ENCODE measurements at regions not wholly inside any gene's neighbourhood (a gene's known extent, or its start where the extent isn't known, plus 50 kb on each side); places are given as distances from the start of the nearest gene placed in this dataset.

DNA sequence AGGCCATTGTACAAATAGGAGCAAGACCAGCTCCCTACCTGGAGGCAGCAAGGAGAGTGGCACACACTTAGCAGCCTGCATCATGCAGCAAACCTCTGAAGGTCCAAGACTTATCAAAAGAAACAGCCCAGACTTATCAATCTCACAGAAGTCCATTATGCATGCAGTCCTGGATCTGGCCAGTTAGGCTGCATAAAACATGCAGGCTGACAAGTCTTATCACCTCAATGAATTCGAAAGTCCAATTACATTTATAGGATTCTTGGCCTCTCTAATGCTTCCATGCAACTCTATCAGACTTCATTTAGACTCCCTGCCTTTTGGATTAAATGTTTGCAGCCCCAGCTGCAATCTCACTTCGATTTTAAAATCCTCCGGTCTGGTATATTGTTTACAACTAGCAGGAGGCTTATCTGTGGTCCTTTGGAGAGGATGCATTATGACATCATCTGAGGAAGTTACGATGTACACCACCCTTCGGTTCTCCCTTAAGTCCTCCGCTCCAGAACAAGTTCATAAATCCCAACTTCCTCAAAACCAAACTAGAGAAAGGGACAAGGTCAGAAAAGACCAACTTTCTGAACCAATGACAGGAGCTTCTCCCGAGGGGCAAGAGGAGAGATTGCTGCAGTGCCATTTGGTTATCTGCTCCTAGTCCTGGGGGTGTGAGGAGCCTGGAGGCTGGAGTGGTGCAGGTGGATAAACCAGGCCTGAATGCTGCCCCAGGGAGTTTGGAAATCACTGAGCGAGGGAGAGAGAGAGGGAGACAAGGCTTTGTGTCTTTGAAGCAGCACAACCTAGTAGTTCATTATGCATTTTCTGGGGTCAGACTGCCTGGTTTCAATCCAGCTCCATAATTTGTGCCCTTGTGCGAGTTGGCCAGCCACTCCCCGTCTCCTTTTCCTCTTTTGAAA is 313.9 kb downstream of the TLE1 start:
- no peak for DNase-seq (ENCODE audit: low spot score in 2 of 2)
- Mint-ChIP-seq H3K36me3 (ENCODE audit: insufficient read depth) (no peaks in the 10 kb centered on the region), H3K27me3 (no peaks in the 10 kb centered on the region), H3K4me3 (no peak overlapping the region), H3K27ac (ENCODE audit: low read depth) (no peak overlapping the region), H3K9me3 (peaks cover 26% of the 10 kb centered on the region), H3K4me1 (no peaks in the 10 kb centered on the region)
- ATAC-seq (replicated peaks; ENCODE audit: extremely low read depth, poor library complexity, severe bottlenecking): no peak

DNA sequence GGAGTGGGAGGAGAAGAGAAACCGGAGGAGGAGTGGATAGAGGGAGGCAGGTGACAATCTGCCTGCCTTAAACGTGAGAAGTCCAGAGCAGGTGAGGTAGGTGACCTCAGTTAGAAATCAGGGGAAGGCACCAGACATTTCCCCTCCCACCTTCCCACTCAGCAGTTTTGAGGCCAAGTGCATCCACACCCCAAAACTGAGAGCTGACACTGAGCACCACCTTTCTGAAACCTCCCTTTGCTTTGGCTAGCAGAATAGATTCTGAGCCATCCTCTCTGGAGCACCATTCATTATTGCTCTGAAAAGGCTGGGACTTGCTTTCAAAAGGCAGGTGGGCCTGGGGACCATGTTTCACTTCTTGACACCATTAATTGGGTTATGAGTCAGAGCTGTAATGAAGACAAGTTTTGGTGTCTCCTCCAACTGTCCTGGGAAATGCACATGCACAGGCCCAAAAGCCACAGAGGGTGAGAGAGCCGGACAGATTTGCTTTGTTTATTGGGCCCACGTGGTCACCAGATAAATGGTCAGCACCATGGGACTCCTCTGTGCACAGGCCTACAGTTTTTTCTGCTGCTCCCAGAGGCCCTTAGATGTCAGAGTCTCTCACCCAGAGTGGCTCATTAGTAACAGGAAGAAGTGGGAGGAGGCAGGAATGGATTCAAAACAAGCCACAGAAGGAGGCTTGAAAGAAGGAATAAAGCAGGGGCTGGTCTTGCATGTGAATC is 314.7 kb downstream of the TLE1 start:
- H3K4me1 Mint-ChIP-seq: no peaks in the 10 kb centered on the region
- no peak for DNase-seq (ENCODE audit: low spot score in 2 of 2)

GRCh38 chr9:81373294-81373693 is 316.1 kb downstream of the TLE1 start:
- Mint-ChIP-seq H3K27ac (ENCODE audit: low read depth) (no peak overlapping the region), H3K9me3 (peaks cover 24% of the 10 kb centered on the region), H3K27me3 (no peaks in the 10 kb centered on the region), H3K4me1 (no peaks in the 10 kb centered on the region), H3K36me3 (ENCODE audit: insufficient read depth) (no peaks in the 10 kb centered on the region), H3K4me3 (no peak overlapping the region)
- ATAC-seq (replicated peaks; ENCODE audit: extremely low read depth, poor library complexity, severe bottlenecking): no peak
- DNase-seq (ENCODE audit: low spot score in 2 of 2): no peak

More for the DNA sequence above, 314.7 kb downstream of the TLE1 start:
- H3K4me3 Mint-ChIP-seq: no peak overlapping the region
- no peak for ATAC-seq (replicated peaks; ENCODE audit: extremely low read depth, poor library complexity, severe bottlenecking)
- no peaks in the 10 kb centered on the region for H3K27me3 Mint-ChIP-seq
- peaks cover 24% of the 10 kb centered on the region for H3K9me3 Mint-ChIP-seq
- H3K27ac Mint-ChIP-seq (ENCODE audit: low read depth): no peak overlapping the region
- no peaks in the 10 kb centered on the region for H3K36me3 Mint-ChIP-seq (ENCODE audit: insufficient read depth)

DNA sequence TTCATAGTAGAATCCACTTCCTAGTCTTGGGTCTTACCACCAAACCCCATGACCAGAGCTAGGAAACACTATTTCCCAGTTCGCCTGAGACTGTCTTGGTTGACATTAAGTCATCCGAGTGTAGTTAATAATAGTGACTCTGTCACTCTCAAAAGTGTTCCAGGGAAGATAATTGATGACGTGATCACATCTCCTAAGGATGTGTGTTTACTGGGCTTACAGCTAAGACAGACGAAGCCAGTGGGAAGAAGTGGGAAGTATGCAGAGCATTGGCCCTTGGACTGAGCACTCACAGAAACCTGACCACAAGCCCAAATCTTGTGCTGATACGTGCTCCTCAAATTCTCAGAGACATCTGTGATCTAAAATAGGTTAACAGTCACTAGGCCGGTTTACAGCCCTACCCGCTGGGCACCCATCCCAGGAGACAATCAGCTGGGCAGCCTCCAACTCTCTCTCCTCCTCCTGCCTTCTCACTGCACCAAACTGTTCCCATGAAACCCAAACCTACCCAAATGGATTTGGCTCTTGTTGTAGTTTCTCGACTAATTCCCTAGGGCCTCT is 316.6 kb downstream of the TLE1 start:
- DNase-seq (ENCODE audit: low spot score in 2 of 2) (no peak), ATAC-seq (replicated peaks; ENCODE audit: extremely low read depth, poor library complexity, severe bottlenecking) (no peak)
- Mint-ChIP-seq H3K4me3 (no peak overlapping the region), H3K27ac (ENCODE audit: low read depth) (no peak overlapping the region), H3K9me3 (peaks cover 28% of the 10 kb centered on the region), H3K27me3 (no peaks in the 10 kb centered on the region), H3K4me1 (no peaks in the 10 kb centered on the region), H3K36me3 (ENCODE audit: insufficient read depth) (no peaks in the 10 kb centered on the region)

DNA sequence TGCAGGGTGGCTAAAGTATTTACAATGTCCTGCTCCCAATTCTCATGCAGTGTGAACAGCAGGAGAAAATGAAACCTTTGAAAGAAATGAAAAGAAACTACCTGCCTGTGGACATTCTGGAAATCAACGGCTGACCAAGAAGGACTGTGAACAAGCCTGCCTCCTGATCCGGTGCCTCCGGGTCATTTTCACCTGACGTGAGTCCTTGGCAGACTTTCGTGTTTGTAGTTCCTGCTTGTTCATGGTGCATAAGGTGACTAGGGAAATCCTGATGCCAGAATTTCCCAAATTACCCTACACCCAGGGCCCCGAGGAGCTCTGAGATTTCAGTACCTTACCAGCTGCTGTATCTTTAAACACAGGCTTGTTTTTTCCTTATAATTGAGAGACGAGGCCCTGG is 317.5 kb downstream of the TLE1 start:
- Mint-ChIP-seq H3K4me3 (no peak overlapping the region), H3K27me3 (no peaks in the 10 kb centered on the region)

GRCh38 chr9:81370650-81371049 is 318.7 kb downstream of the TLE1 start:
- Mint-ChIP-seq H3K4me3 (no peak overlapping the region), H3K27me3 (no peaks in the 10 kb centered on the region), H3K4me1 (no peaks in the 10 kb centered on the region), H3K27ac (ENCODE audit: low read depth) (no peak overlapping the region), H3K36me3 (ENCODE audit: insufficient read depth) (no peaks in the 10 kb centered on the region), H3K9me3 (peaks cover 29% of the 10 kb centered on the region)
- no peak for ATAC-seq (replicated peaks; ENCODE audit: extremely low read depth, poor library complexity, severe bottlenecking)
- no peak for DNase-seq (ENCODE audit: low spot score in 2 of 2)

More for the DNA sequence above, 317.5 kb downstream of the TLE1 start:
- Mint-ChIP-seq H3K27ac (ENCODE audit: low read depth) (no peak overlapping the region), H3K4me1 (no peaks in the 10 kb centered on the region), H3K36me3 (ENCODE audit: insufficient read depth) (no peaks in the 10 kb centered on the region), H3K9me3 (peaks cover 29% of the 10 kb centered on the region)
- no peak for DNase-seq (ENCODE audit: low spot score in 2 of 2)
- ATAC-seq (replicated peaks; ENCODE audit: extremely low read depth, poor library complexity, severe bottlenecking): no peak

DNA sequence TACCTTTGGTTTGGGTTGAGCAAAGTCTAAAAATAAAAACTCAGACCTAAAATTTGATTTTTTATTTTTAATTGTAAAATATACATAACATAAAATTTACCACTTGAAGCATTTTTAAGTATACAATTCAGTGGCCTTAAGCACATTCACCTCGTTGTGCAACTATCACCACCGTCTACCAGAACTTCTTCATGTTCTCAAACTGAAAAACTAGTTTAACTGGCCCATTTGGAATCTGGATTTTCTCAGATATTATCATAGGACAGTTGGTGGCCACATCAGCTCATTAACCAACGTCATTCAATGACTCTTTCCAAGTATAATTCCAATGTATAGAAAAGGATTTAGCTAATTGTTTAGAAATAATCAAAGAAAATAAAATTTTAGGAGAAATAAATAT is 319.3 kb downstream of the TLE1 start:
- ATAC-seq (replicated peaks; ENCODE audit: extremely low read depth, poor library complexity, severe bottlenecking): no peak
- Mint-ChIP-seq H3K27me3 (no peaks in the 10 kb centered on the region), H3K36me3 (ENCODE audit: insufficient read depth) (no peaks in the 10 kb centered on the region)

DNA sequence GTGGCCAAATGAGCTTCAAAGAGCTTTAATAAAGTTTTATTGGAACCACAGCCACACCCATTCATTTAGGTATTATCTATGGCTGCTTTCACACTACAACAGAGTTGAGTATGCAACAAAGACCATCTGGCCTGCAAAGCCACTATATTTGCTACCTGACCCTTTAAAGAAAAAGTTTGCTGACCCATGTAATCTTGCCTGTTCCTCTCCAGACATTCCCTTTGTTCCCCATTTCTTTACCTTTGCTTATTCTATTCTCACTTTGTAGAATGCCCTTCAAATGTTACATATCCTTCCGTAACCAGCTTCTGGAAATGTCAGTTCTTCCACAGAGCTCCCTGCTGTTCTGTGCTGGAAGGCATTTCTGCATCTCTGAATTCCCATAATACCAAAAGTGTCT is 320.2 kb downstream of the TLE1 start:
- Mint-ChIP-seq H3K4me1 (no peaks in the 10 kb centered on the region), H3K4me3 (no peak overlapping the region), H3K9me3 (peaks cover 33% of the 10 kb centered on the region), H3K27ac (ENCODE audit: low read depth) (no peak overlapping the region), H3K36me3 (ENCODE audit: insufficient read depth) (no peaks in the 10 kb centered on the region), H3K27me3 (no peaks in the 10 kb centered on the region)
- DNase-seq (ENCODE audit: low spot score in 2 of 2) (no peak), ATAC-seq (replicated peaks; ENCODE audit: extremely low read depth, poor library complexity, severe bottlenecking) (no peak)

More for the DNA sequence above, 319.3 kb downstream of the TLE1 start:
- peaks cover 29% of the 10 kb centered on the region for H3K9me3 Mint-ChIP-seq
- H3K4me3 Mint-ChIP-seq: no peak overlapping the region
- DNase-seq (ENCODE audit: low spot score in 2 of 2): no peak
- no peak overlapping the region for H3K27ac Mint-ChIP-seq (ENCODE audit: low read depth)
- no peaks in the 10 kb centered on the region for H3K4me1 Mint-ChIP-seq

GRCh38 chr9:81363916-81364480 is 325.3 kb downstream of the TLE1 start:
- H3K27me3 Mint-ChIP-seq: no peaks in the 10 kb centered on the region
- DNase-seq (ENCODE audit: low spot score in 2 of 2) (no peak), ATAC-seq (replicated peaks; ENCODE audit: extremely low read depth, poor library complexity, severe bottlenecking) (no peak)
- H3K4me3 Mint-ChIP-seq: no peak overlapping the region
- no peaks in the 10 kb centered on the region for H3K36me3 Mint-ChIP-seq (ENCODE audit: insufficient read depth)
- H3K9me3 Mint-ChIP-seq: peaks cover 32% of the 10 kb centered on the region
- H3K4me1 Mint-ChIP-seq: no peaks in the 10 kb centered on the region
- H3K27ac Mint-ChIP-seq (ENCODE audit: low read depth): no peak overlapping the region

GRCh38 chr9:81361296-81361695 is 328.1 kb downstream of the TLE1 start:
- Mint-ChIP-seq H3K4me1 (no peaks in the 10 kb centered on the region), H3K9me3 (peaks cover 20% of the 10 kb centered on the region), H3K4me3 (no peak overlapping the region), H3K27me3 (no peaks in the 10 kb centered on the region), H3K36me3 (ENCODE audit: insufficient read depth) (peaks cover 2% of the 10 kb centered on the region), H3K27ac (ENCODE audit: low read depth) (no peak overlapping the region)
- ATAC-seq (replicated peaks; ENCODE audit: extremely low read depth, poor library complexity, severe bottlenecking) (no peak), DNase-seq (ENCODE audit: low spot score in 2 of 2) (no peak)

GRCh38 chr9:81351166-81351565 is 338.2 kb downstream of the TLE1 start:
- H3K4me3 Mint-ChIP-seq: no peak overlapping the region
- DNase-seq (ENCODE audit: low spot score in 2 of 2) (no peak), ATAC-seq (replicated peaks; ENCODE audit: extremely low read depth, poor library complexity, severe bottlenecking) (no peak)
- no peaks in the 10 kb centered on the region for H3K27me3 Mint-ChIP-seq
- H3K36me3 Mint-ChIP-seq (ENCODE audit: insufficient read depth): no peaks in the 10 kb centered on the region
- no peak overlapping the region for H3K27ac Mint-ChIP-seq (ENCODE audit: low read depth)
- H3K4me1 Mint-ChIP-seq: no peaks in the 10 kb centered on the region
- peaks cover 19% of the 10 kb centered on the region for H3K9me3 Mint-ChIP-seq

DNA sequence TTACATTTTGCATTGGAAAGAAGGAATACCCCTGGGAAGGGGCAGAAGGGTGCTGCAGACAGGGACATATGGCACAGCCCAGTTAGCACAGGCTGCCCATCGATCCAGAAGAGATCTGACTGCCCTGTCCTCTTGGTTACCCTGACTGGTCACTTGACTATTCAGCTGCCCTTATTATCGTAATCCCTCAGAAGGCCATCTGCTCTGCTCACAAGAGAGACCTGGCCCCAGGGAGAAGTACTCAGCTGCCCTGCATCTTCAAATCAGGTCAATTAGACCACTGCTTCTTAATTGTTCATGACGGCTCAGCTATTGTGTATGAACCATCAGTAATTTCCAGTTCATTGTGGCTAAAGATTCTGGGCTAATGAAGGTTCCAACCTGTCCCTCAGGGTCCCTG is 345.0 kb downstream of the TLE1 start:
- H3K36me3 Mint-ChIP-seq (ENCODE audit: insufficient read depth): no peaks in the 10 kb centered on the region
- no peak overlapping the region for H3K27ac Mint-ChIP-seq (ENCODE audit: low read depth)
- ATAC-seq (replicated peaks; ENCODE audit: extremely low read depth, poor library complexity, severe bottlenecking): no peak
- H3K27me3 Mint-ChIP-seq: no peaks in the 10 kb centered on the region
- H3K4me1 Mint-ChIP-seq: no peaks in the 10 kb centered on the region
- H3K4me3 Mint-ChIP-seq: no peak overlapping the region
- H3K9me3 Mint-ChIP-seq: peaks cover 16% of the 10 kb centered on the region
- no peak for DNase-seq (ENCODE audit: low spot score in 2 of 2)

All from central memory CD8-positive, alpha-beta T cell (primary cell).